A549 (cell line): ENCODE measurements at regions not wholly inside any gene's neighbourhood (a gene's known extent, or its start where the extent isn't known, plus 50 kb on each side); places are given as distances from the start of the nearest gene placed in this dataset.

ENCODE experiments used
- ATAC-seq, 2 experiments: fragments of 200-7000 bp in 1 of 2; fragments of >200 bp in 1 of 2; cut with Nextera tagmentation in 1 of 2; cut with Tn5 transposase in 1 of 2; 3 replicates each; pipeline versions ENCODE4 v1.8.0 to v1.9.1; 2018 to 2020; ENCODE audit warnings: mild to moderate bottlenecking in 1 of 2, moderate library complexity in 1 of 2
- CTCF ChIA-PET: fragments of 300-600 bp; sonication (Branson Sonifier 250); formaldehyde crosslinking; extraction: SDS; loops from one replicate; lab custom pipeline; 2021; ENCODE audit warnings: antibody characterized with exemption, inconsistent platforms; lab: Yijun Ruan, JAX
- POLR2A ChIA-PET: fragments of 350-600 bp; formaldehyde crosslinking; extraction: SDS; loops from one replicate; lab custom pipeline; 2021; ENCODE audit warnings: antibody characterized with exemption, inconsistent platforms; lab: Yijun Ruan, JAX
- DNase-seq, 2 experiments: peaks; one replicate each; pipeline versions ENCODE4 v3.0.0 to v3.0.0-alpha.2; 2011 to 2016; ENCODE audit warnings: low read depth in 1 of 2, low spot score in 1 of 2
- FAIRE-seq: peaks from 2 replicates; lab custom pipeline; 2011; peaks lifted over from hg19 to GRCh38; lab: Jason Lieb, UNC
- H3K27ac ChIP-seq, 2 experiments: fragments of >200 bp; sonication (Bioruptor Twin); formaldehyde crosslinking; 3 replicates each; pipeline ENCODE4 v1.5.1; 2016 to 2017
- H3K4me1 ChIP-seq: fragments of >200 bp; sonication (Bioruptor Twin); formaldehyde crosslinking; 3 replicates; pipeline ENCODE4 v1.6.1; 2016
- H3K4me2 ChIP-seq: fragments of >200 bp; sonication (Bioruptor Twin); formaldehyde crosslinking; 3 replicates; pipeline ENCODE4 v1.6.1; 2016
- H3K4me3 ChIP-seq: fragments of >200 bp; sonication (Bioruptor Twin); formaldehyde crosslinking; 3 replicates; pipeline ENCODE4 v1.5.1; 2016
- H3K9me3 ChIP-seq: fragments of >200 bp; sonication (Bioruptor Twin); formaldehyde crosslinking; 3 replicates; pipeline ENCODE4 v1.6.1; 2016
- CBX2 ChIP-seq: fragments of 200-600 bp; sonication (generic); IDR thresholded peaks from 2 replicates; pipeline ENCODE4 v1.6.1; 2016; ENCODE audit warnings: low read depth, mild to moderate bottlenecking, borderline replicate concordance
- CEBPB ChIP-seq, 2 experiments: fragments of >200 bp in 1 of 2; sonication (Bioruptor Twin) in 1 of 2; formaldehyde crosslinking in 1 of 2; IDR thresholded peaks; 2 replicates each; pipeline ENCODE4 v1.6.1; 2012 to 2016
- CHD2 ChIP-seq: fragments of 150-350 bp; IDR thresholded peaks from 2 replicates; pipeline ENCODE4 v1.6.1; 2014; ENCODE audit warnings: low read length; ENCODE audit not compliant: partially characterized antibody
- CHD4 ChIP-seq: fragments of 200-600 bp; sonication (generic); IDR thresholded peaks from 2 replicates; pipeline ENCODE4 v1.6.1; 2016; ENCODE audit warnings: antibody characterized with exemption, mild to moderate bottlenecking, borderline replicate concordance
- EHF ChIP-seq: fragments of 250-450 bp; sonication (Bioruptor Pico); IDR thresholded peaks from 2 replicates; pipeline ENCODE4 v1.5.0; 2020; ENCODE audit warnings: mild to moderate bottlenecking
- EHMT2 ChIP-seq: fragments of 200-600 bp; sonication (generic); IDR thresholded peaks from 2 replicates; pipeline ENCODE4 v1.6.1; 2016; ENCODE audit warnings: antibody characterized with exemption, low read depth, mild to moderate bottlenecking, moderate library complexity
- EP300 ChIP-seq, 2 experiments: fragments of >200 bp; sonication (Bioruptor Twin); formaldehyde crosslinking; IDR thresholded peaks; 2 replicates in 1 of 2; 3 replicates in 1 of 2; pipeline ENCODE4 v1.6.1; 2016 to 2017
- FOXS1 ChIP-seq: fragments of 250-450 bp; sonication (Bioruptor Pico); IDR thresholded peaks from 2 replicates; pipeline ENCODE4 v1.5.0; 2020; ENCODE audit warnings: mild to moderate bottlenecking, moderate library complexity
- GATA3 ChIP-seq: IDR thresholded peaks from 2 replicates; pipeline ENCODE4 v1.6.1; 2012; ENCODE audit warnings: borderline replicate concordance
- HDAC2 ChIP-seq: fragments of 200-600 bp; sonication (generic); IDR thresholded peaks from 2 replicates; pipeline ENCODE4 v1.6.1; 2016
- HES2 ChIP-seq: fragments of >200 bp; sonication (Bioruptor Twin); formaldehyde crosslinking; IDR thresholded peaks from 2 replicates; pipeline ENCODE4 v1.6.1; 2016
- HEYL ChIP-seq: fragments of 250-450 bp; sonication (Bioruptor Pico); IDR thresholded peaks from 2 replicates; pipeline ENCODE4 v1.8.0; 2021; ENCODE audit warnings: mild to moderate bottlenecking, moderate library complexity
- HOXB13 ChIP-seq: fragments of 250-450 bp; sonication (Bioruptor Pico); IDR thresholded peaks from 2 replicates; pipeline ENCODE4 v1.5.0; 2020; ENCODE audit warnings: low read depth, mild to moderate bottlenecking, moderate library complexity
- HOXB5 ChIP-seq: fragments of 250-450 bp; sonication (Bioruptor Pico); IDR thresholded peaks from 2 replicates; pipeline ENCODE4 v1.5.0; 2020; ENCODE audit warnings: mild to moderate bottlenecking, moderate library complexity
- KDM1A ChIP-seq: fragments of 200-600 bp; sonication (generic); IDR thresholded peaks from 2 replicates; pipeline ENCODE4 v1.6.1; 2016; ENCODE audit warnings: low read depth, mild to moderate bottlenecking
- KDM5A ChIP-seq: fragments of 200-600 bp; sonication (generic); IDR thresholded peaks from 2 replicates; pipeline ENCODE4 v1.6.1; 2016; ENCODE audit warnings: antibody characterized with exemption, mild to moderate bottlenecking
- MYC ChIP-seq: IDR thresholded peaks from 2 replicates; pipeline ENCODE4 v1.6.1; 2012; ENCODE audit warnings: mild to moderate bottlenecking, inconsistent platforms, low read length, improper control_type of control experiment, borderline replicate concordance
- NFE2L2 ChIP-seq: fragments of 150-350 bp; conservative IDR thresholded peaks from 2 replicates; pipeline ENCODE4 v1.6.1; 2014; ENCODE audit warnings: low read length
- NPAS2 ChIP-seq: fragments of 250-450 bp; sonication (Bioruptor Pico); IDR thresholded peaks from 2 replicates; pipeline ENCODE4 v1.8.0; 2022; ENCODE audit warnings: mild to moderate bottlenecking, moderate library complexity, borderline replicate concordance
- POLR2A ChIP-seq: IDR thresholded peaks from 2 replicates; pipeline ENCODE4 v1.6.1; 2012; ENCODE audit warnings: mild to moderate bottlenecking, low read length
- POLR2AphosphoS2 ChIP-seq: conservative IDR thresholded peaks from 2 replicates; pipeline ENCODE4 v1.6.1; 2012; ENCODE audit warnings: low read length, improper control_type of control experiment, inconsistent platforms
- RFX5 ChIP-seq: fragments of 450-650 bp; IDR thresholded peaks from 2 replicates; pipeline ENCODE4 v1.7.1; 2014; ENCODE audit warnings: antibody characterized with exemption, mild to moderate bottlenecking, moderate library complexity
- RNF2 ChIP-seq: fragments of 200-600 bp; sonication (generic); IDR thresholded peaks from 2 replicates; pipeline ENCODE4 v1.6.1; 2016; ENCODE audit warnings: low read depth, mild to moderate bottlenecking, antibody characterized with exemption, moderate library complexity, borderline replicate concordance
- SMC3 ChIP-seq: fragments of >200 bp; sonication (Bioruptor Twin); formaldehyde crosslinking; IDR thresholded peaks from 3 replicates; pipeline ENCODE4 v1.6.1; 2018; ENCODE audit warnings: inconsistent platforms
- TP53 ChIP-seq: fragments of 250-450 bp; sonication (Bioruptor Pico); IDR thresholded peaks from 2 replicates; pipeline ENCODE4 v1.5.0; 2021; ENCODE audit warnings: mild to moderate bottlenecking, moderate library complexity
- ZNF302 ChIP-seq: fragments of 250-450 bp; sonication (Bioruptor Pico); IDR thresholded peaks from 2 replicates; pipeline ENCODE4 v1.9.0; 2021; ENCODE audit warnings: inconsistent platforms, mild to moderate bottlenecking, moderate library complexity
- ZSCAN20 ChIP-seq: fragments of 250-450 bp; sonication (Bioruptor Pico); IDR thresholded peaks from 2 replicates; pipeline ENCODE4 v1.8.0; 2022; ENCODE audit warnings: mild to moderate bottlenecking, moderate library complexity
- WGBS: methylation state at CpG from one replicate; pipeline ENCODE4 v1.1.6; 2017; ENCODE audit errors: missing lambda C conversion rate; 5-methylcytosine and 5-hydroxymethylcytosine counted together
- TF ChIP-seq, protein P1 (sequence below): fragments of 250-450 bp; sonication (Bioruptor Pico); IDR thresholded peaks from 2 replicates; pipeline ENCODE4 v1.5.0; 2021; ENCODE audit warnings: mild to moderate bottlenecking, moderate library complexity, borderline replicate concordance
- TF ChIP-seq, protein P2 (sequence below): fragments of >200 bp; sonication (Bioruptor Twin); formaldehyde crosslinking; IDR thresholded peaks from 3 replicates; pipeline ENCODE4 v1.5.1; 2016

DNA sequence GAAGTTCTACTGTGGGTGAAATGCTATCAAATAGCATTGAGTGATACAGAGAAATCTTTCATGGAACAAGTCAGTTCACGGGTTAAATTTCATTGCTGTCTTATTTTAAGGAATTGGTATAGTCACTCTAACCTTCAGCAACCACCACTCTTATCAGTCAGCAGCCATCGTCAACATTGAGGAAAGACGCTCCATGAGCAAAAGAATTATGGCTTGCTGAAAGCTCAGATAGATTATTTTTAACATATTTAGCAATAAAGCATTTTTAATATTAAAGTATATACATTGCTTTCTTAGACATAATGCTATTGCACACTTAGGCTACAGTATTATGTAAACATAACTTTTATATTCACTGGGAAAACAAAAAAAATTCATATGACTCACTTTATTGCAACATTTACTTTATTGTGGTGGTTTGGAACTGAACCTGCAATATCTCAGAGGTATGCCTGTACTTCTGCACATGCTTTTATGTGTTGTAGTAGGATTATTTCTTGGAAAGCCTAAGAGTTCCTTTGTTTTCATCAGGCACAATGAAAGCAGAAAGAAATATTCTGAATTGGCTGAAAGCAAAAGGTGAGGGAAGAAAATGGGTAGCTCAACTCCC is 586.7 kb downstream of the GBA3 start:
- DNase-seq (no peak), FAIRE-seq (no peak), ATAC-seq (no peak)
- Histone ChIP-seq H3K4me1 (no peaks in the 10 kb centered on the region), H3K4me3 (no peak overlapping the region), H3K4me2 (no peak overlapping the region), H3K27ac (no peak overlapping the region), H3K9me3 (no peaks in the 10 kb centered on the region)
- POLR2A ChIA-PET: no interaction called here
- CTCF ChIA-PET: no interaction called here
- TF ChIP-seq CEBPB (IDR thresholded peaks at IDR 0.05): peak in 1 of 2 experiments; percentile 21; a peak in 1 of 4 replicates
- TF ChIP-seq CHD2: no peak
- TF ChIP-seq NFE2L2: no peak
- 16% methylated on average over 3 of the region's 3 CpGs for WGBS

- 59% methylated on average over 2 of the region's 2 CpGs for WGBS
- H3K4me2 ChIP-seq: no peak overlapping the region
- H3K9me3 ChIP-seq: no peaks in the 10 kb centered on the region
- H3K27ac ChIP-seq: no peak overlapping the region
- DNase-seq (no peak), FAIRE-seq (no peak), ATAC-seq (no peak)
- no peaks in the 10 kb centered on the region for H3K4me1 ChIP-seq
- POLR2A ChIA-PET: no interaction called here
- TF ChIP-seq HES2 (no peak), CEBPB (IDR thresholded peaks at IDR 0.05) (peak; percentile 32 to 55; a peak in 3 of 4 replicates)
- TF ChIP-seq, all 56 proteins: peak for 1
- no peak overlapping the region for H3K4me3 ChIP-seq
- CTCF ChIA-PET: no interaction called here
These were observed 586.1 kb downstream of the GBA3 start for GRCh38 chr4:23278845-23279244.

- H3K4me1 ChIP-seq: no peaks in the 10 kb centered on the region
- H3K4me3 ChIP-seq: no peak overlapping the region
- ChIA-PET POLR2A (no interaction called here), CTCF (no interaction called here)
- no peak overlapping the region for H3K4me2 ChIP-seq
- TF ChIP-seq HES2 (no peak), POLR2A (no peak), FOXS1 (no peak), TP53 (no peak), POLR2AphosphoS2 (no peak), EP300 (IDR thresholded peaks at IDR 0.05) (no peak), EHMT2 (no peak), RFX5 (no peak), HDAC2 (no peak), MYC (no peak), CBX2 (no peak), KDM5A (no peak), ZNF302 (CRISPR knock-in tag) (no peak)
- TF ChIP-seq, protein P1, sequence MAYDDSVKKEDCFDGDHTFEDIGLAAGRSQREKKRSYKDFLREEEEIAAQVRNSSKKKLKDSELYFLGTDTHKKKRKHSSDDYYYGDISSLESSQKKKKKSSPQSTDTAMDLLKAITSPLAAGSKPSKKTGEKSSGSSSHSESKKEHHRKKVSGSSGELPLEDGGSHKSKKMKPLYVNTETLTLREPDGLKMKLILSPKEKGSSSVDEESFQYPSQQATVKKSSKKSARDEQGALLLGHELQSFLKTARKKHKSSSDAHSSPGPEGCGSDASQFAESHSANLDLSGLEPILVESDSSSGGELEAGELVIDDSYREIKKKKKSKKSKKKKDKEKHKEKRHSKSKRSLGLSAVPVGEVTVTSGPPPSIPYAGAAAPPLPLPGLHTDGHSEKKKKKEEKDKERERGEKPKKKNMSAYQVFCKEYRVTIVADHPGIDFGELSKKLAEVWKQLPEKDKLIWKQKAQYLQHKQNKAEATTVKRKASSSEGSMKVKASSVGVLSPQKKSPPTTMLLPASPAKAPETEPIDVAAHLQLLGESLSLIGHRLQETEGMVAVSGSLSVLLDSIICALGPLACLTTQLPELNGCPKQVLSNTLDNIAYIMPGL (CRISPR knock-in tag): no peak
- no peak for DNase-seq
- H3K27ac ChIP-seq: no peak overlapping the region
- FAIRE-seq: no peak
- no peaks in the 10 kb centered on the region for H3K9me3 ChIP-seq
- 31% methylated on average over 3 of the region's 3 CpGs for WGBS
- no peak for ATAC-seq
These were observed 583.3 kb downstream of the GBA3 start for GRCh38 chr4:23276076-23276475.

DNA sequence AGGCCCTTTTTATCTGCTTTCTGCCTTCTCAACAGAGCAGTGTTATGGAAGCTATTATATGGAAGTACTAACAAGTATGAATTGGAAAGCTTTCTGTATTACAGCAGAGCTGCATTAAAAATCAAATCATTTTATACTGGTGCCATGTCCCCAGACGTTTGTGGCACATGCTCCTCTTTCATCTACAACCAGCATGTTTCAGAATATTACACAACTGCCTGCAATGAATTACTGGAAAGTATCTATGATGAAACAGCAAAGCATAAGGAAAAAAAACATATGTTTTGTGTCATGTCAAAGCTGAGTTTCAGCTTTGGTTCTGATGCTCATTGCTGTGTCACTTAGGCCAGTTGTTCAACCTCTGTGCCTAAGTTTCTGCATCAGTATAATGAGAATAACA is 576.8 kb downstream of the GBA3 start:
- no peak overlapping the region for H3K4me3 ChIP-seq
- WGBS: 4% methylated on average over 1 of the region's 1 CpG
- no peak for TF ChIP-seq NPAS2 (CRISPR knock-in tag)
- no peak for TF ChIP-seq HOXB13 (CRISPR knock-in tag)
- TF ChIP-seq HDAC2: no peak
- TF ChIP-seq TP53: no peak
- TF ChIP-seq HEYL: no peak
- no peak for TF ChIP-seq HOXB5
- no peak for TF ChIP-seq GATA3
- no peak for TF ChIP-seq SMC3
- no peak for TF ChIP-seq HES2
- TF ChIP-seq CHD4: no peak
- TF ChIP-seq RNF2: no peak
- TF ChIP-seq, protein P2, sequence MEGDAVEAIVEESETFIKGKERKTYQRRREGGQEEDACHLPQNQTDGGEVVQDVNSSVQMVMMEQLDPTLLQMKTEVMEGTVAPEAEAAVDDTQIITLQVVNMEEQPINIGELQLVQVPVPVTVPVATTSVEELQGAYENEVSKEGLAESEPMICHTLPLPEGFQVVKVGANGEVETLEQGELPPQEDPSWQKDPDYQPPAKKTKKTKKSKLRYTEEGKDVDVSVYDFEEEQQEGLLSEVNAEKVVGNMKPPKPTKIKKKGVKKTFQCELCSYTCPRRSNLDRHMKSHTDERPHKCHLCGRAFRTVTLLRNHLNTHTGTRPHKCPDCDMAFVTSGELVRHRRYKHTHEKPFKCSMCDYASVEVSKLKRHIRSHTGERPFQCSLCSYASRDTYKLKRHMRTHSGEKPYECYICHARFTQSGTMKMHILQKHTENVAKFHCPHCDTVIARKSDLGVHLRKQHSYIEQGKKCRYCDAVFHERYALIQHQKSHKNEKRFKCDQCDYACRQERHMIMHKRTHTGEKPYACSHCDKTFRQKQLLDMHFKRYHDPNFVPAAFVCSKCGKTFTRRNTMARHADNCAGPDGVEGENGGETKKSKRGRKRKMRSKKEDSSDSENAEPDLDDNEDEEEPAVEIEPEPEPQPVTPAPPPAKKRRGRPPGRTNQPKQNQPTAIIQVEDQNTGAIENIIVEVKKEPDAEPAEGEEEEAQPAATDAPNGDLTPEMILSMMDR: no peak
- no peak for TF ChIP-seq EHF (CRISPR knock-in tag)
- TF ChIP-seq ZSCAN20 (CRISPR knock-in tag): no peak
- no peak for TF ChIP-seq NFE2L2
- no peak for TF ChIP-seq KDM1A
- TF ChIP-seq CHD2: no peak

More for the DNA sequence above, 576.8 kb downstream of the GBA3 start:
- Histone ChIP-seq H3K27ac (no peak overlapping the region), H3K4me1 (no peaks in the 10 kb centered on the region), H3K9me3 (no peaks in the 10 kb centered on the region), H3K4me2 (no peak overlapping the region)
- ChIA-PET CTCF (no interaction called here), POLR2A (no interaction called here)
- FAIRE-seq: no peak
- no peak for ATAC-seq
- no peak for DNase-seq
